Activated CD8-positive, alpha-beta memory T cell treated with anti-CD3 and anti-CD28 coated beads for 4 hours (primary cell): ENCODE measurements at regions not wholly inside any gene's neighbourhood (a gene's known extent, or its start where the extent isn't known, plus 50 kb on each side); places are given as distances from the start of the nearest gene placed in this dataset.

ENCODE experiments used
- DNase-seq, 2 donors: peaks; one replicate each; pipeline ENCODE4 v3.0.0-alpha.2; 2020; ENCODE audit warnings: low read depth in 2 of 2

DNA sequence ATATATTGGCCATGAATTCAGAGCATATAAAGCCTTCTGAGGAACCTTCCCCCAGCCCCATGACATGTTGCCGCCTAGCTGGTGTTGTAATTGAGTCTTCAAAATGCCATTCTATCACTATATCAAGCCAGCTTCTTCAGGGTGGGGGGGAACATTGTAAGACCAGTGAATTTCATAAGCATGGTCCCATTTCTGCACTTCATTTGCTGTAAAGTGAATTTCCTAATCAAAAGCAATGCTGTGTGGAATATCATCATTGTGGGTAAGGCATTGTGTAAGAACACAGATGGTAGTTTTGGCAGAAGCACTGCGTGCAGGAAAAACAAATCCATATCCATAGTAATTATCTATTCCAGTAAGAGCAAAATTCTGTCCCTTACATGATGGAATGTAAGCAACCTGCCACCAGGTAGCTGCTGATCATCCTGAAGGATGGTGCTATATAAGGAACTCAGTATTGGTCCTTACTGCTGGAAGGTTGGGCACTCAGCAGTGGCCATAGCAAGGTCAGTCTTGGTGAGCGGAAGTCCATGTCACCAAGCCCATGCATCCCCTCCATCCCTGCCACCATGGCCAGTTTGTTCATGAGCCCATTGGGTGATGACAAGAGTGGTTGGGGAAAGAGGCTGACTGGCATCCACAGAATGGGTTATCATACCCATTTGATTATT is 159.4 kb downstream of the COPS8 start:
- DNase-seq, result no peak

GRCh38 chr2:237250599-237250998 is 163.4 kb downstream of the COL6A3 start:
- no peak for DNase-seq

DNA sequence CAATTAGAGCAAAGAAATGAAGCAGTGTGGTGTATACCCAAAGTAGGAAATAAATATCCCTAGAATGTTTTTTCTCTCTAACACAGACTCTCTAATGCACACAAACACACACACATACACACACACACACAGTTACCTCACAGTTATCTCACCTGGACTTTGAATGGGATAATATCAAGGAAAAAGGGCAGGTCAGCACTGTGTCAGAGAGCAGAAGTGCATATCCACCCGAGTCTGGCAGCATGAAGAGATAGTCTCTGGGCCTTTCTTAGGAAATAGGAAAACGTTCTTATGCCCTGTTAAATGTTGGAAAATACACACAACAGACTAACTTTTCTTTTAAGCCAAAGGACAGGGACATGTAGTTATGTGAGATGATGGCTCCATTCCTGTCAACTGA is 162.0 kb downstream of the COL6A3 start:
- DNase-seq, result no peak

DNA sequence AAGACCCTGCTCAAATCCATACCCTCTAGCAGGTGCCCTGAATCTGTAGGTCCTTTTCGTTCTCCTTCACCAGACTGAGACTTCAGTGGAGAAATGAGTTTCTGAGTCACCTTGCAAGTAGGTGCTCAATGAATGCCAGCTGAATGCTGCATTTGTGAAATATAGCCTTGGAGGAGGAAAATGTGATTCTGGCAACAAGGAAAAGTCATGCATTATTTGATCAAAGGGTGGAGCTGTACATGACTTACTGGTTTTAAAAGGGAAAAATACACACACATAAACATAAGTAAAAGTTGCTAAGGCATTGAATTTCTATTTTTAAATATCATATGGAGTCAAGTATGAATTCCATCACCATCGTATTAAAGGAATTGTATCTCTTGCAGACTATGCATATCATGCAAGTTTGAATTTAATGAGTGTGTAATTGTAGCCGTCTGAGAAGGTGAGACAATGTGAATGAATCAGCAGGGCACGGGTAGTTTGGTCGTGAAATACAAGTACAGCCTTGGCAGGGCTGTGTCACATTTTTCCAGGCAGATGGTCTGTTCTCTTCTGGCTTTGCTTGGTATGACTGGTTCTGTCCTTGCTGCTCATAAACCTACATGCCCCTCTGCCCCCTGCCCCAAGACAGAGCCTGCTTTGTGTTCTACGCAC is 160.8 kb downstream of the COL6A3 start:
- no peak for DNase-seq

- DNase-seq, result no peak
These were observed 159.5 kb downstream of the COL6A3 start for GRCh38 chr2:237254369-237254861.

- DNase-seq, result no peak
These were observed 158.9 kb downstream of the COL6A3 start for GRCh38 chr2:237254911-237255578.

DNA sequence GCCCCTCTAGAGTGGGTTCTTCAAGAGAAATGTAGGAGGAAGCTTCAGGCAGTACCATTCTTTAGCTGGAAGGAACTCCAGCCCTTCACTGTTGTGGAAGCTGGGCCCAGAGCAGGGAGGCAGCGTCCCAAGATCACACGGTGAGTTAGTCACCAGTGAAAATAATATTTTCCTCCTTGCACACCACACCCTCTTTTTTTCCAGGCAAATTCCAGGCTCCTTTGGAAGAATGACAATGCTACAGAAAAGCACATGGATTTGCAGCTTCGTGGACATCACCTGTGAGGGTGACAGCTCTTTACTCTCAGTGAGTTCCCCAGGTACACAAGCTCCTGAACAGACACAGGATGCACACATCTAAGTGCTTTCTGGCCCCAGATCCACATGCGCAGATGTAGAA is 157.1 kb downstream of the COL6A3 start:
- no peak for DNase-seq

DNA sequence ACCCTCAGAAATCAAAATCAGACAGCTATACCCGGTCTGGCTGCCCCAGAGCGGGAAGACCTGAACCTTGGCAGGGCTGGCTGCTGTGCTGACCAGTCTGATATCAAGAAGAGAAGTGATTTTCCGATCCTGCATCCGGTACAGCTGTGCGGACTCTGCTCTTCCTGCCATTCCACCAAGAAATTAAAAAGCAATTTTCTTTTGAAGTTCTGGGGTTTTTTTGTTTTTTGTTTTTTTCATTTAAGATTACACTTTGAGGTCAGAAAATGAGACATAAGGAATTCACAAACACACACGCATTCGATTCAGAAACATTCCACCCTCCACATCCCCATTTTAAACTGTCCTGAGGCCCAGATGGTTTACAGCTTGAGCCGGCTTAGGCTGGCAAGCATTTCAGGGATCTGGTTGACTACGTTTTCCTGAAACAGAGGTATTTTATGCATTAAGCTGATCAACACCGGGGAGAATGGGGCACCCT is 156.5 kb downstream of the COL6A3 start:
- DNase-seq, result no peak

DNA sequence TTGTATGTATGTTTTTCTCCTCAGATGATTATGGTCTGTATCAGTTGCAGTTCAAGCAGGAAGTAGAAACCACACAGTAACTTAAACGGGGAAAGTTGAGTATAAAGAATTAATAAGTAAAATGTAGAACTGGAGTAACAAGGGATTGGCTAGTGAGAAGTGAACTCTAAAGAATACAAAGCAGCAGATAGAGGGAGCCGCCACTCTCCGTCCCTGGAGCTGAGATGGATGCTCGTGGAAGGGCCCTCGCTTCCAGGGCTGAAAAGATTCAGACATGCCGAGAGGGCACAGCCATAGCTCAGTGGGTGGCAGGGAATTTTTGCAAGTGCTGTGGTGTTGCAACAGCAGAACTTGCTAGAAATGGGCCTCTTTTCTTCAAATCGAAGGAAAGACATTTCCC is 155.8 kb downstream of the COL6A3 start:
- DNase-seq, result no peak

- no peak for DNase-seq
These were observed 155.3 kb downstream of the COL6A3 start for GRCh38 chr2:237258615-237259014.

DNA sequence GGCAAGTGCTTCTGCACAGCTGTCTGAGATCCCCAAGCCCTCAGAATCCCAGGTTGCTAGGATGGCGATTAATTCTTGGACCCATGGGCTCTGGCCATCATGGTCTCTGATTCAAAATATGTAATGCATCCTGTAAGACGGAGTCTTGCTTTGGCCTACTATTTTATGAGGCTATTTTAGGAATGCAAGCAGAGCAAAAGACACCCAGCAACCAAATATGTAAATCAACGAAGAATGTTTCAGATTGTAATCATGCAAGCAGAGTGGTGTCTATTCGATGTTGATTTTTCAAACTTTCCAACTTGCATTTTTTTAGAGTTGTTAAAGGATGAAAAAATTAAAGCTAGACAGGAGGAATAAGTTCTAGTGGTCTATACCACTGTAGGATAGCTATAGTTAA is 154.8 kb downstream of the COL6A3 start:
- DNase-seq, result no peak

DNA sequence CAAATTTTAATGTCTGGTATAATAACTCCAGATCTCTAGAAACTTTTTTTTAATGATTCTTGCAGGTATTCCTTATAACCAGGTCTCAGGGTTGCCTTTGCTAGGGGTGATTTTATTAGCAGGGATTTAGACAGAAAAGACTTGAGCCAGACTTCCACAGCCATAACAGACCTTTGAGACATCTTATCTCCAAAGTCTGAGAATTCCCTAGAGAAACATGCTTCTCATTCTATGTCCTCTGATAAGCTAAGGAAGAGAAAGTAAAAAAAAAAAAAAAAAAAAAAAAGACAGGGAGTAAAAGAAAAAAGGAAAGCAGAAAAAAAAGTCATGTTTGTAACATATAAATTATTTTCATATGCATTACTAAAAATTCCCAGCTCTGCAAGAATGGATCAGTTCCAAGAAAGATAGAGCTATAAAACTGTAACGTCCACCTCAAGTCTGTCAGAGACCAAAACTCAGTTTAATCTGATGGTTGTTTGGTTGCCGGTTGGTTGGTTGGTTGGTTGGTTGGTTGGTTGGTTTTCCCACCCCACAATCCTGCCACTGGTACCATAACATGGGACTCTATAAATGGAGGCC is 153.8 kb downstream of the COL6A3 start:
- DNase-seq, result no peak

GRCh38 chr2:237260686-237261085 is 153.3 kb downstream of the COL6A3 start:
- DNase-seq, result no peak

- DNase-seq, result no peak
These were observed 152.6 kb downstream of the COL6A3 start for GRCh38 chr2:237261327-237261726.

DNA sequence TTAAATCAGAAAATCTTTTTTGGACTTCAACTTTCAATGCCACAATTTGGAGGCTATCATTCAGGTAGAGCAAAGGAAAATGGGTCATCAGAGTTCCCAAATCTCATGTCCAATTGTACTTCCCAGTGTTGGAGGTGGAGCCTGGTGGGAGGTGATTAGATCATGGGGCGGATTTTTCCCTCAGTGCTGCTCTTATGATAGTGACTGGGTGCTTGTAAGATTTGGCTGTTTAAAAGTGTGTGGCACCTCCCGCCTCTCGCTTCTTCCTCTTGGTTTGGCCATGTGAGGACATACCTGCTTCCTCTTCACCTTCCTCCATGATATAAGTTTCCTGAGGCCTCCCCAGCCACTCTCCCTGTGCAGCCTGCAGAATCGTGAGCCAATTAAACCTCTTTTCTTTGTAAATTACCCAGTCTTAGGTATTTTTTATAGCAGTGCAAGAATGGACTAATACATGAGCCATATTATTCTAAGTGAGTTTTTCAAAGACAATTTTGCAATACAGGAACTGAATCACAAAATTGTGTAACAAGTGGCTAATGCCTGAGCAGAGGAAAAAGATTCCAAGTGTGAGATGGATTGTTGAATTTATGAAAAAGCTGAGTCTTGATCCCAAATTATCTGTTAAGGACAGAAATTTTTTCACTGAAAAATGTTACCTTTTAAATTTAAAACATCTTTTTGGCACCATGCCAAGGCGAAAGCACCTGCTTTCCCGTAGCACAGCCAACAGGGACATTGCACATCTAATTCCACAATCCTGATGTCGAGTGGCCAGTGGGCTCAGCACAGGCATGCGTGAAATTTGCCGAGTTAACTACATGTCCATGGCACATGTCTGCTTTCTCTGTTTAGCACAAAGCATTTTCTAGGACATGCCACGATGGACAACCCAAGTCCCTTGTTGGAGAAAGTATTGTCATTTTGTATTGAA is 150.9 kb downstream of the COL6A3 start:
- no peak for DNase-seq

DNA sequence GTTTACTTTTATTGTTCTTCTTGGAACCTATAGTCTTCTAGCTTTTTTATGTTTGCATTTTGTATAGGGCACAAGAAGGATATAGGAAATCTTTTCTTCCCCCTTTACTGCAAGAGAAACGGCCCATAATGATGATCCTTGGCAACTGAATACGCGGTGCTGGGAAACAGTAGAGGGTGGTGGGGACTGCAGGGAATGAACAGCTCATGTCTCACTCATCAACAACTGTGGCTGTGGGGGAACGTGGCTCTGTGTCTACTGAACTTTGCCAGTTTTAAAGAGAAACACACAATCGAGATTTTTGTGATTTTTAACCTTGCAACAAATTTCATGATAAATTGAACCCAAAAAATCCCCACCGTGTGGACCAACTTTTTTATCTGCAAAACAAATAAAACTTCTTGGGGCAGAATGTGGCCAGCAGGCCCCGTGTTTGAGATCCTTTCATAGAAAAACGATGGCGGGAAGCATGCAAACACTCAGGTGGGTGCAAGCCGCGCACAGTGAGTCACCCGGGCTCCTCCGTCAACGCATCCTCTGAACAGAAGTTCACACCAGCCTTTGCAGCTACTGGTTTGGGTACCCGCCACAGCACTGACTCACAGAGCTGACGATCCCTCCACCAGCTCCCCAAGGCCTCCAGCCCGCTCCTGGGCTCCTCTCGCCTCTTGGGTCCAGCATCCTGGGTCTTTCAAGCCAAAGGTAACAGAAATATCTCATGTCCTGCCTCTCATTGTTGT is 149.3 kb downstream of the COL6A3 start:
- no peak for DNase-seq

GRCh38 chr2:237268004-237268708 is 145.8 kb downstream of the COL6A3 start:
- no peak for DNase-seq

- DNase-seq, result no peak
These were observed 144.7 kb downstream of the COL6A3 start for GRCh38 chr2:237269138-237269875.

DNA sequence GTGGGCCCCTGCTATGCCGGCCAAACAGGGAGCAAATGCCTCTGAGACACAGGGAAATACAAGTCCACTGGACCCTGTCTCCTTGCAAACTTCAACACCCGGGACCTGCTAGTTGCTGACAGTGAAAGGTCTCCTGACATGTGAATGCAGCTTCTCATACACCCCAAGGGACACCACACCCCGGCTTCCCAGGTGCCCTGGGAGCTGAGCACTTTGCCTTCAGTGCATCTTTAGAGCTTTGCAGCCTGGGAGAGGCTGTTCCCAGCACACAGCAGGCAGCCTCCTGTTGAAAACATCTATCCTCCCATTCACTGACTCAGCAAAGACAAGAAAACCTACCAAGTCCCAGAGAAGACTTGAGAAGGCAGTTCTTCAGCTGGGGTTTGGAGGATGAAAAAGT is 143.4 kb downstream of the COL6A3 start:
- no peak for DNase-seq
